22Rv1 (cell line): ENCODE measurements at regions not wholly inside any gene's neighbourhood (a gene's known extent, or its start where the extent isn't known, plus 50 kb on each side); places are given as distances from the start of the nearest gene placed in this dataset.

Experiments used
- H3K27ac ChIP-seq: fragments of 450-650 bp; 2 replicates; pipeline ENCODE4 v1.5.1; 2017
- ZFX ChIP-seq: fragments of 450-650 bp; IDR thresholded peaks from 2 replicates; pipeline ENCODE4 v1.6.1; 2017; ENCODE audit warnings: antibody characterized with exemption, borderline replicate concordance
- TF ChIP-seq, protein P1 (sequence below): fragments of 450-650 bp; IDR thresholded peaks from 2 replicates; pipeline ENCODE4 v1.5.1; 2017; ENCODE audit warnings: mild to moderate bottlenecking

- TF ChIP-seq ZFX: no peak
- TF ChIP-seq, protein P1, sequence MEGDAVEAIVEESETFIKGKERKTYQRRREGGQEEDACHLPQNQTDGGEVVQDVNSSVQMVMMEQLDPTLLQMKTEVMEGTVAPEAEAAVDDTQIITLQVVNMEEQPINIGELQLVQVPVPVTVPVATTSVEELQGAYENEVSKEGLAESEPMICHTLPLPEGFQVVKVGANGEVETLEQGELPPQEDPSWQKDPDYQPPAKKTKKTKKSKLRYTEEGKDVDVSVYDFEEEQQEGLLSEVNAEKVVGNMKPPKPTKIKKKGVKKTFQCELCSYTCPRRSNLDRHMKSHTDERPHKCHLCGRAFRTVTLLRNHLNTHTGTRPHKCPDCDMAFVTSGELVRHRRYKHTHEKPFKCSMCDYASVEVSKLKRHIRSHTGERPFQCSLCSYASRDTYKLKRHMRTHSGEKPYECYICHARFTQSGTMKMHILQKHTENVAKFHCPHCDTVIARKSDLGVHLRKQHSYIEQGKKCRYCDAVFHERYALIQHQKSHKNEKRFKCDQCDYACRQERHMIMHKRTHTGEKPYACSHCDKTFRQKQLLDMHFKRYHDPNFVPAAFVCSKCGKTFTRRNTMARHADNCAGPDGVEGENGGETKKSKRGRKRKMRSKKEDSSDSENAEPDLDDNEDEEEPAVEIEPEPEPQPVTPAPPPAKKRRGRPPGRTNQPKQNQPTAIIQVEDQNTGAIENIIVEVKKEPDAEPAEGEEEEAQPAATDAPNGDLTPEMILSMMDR: no peak
- H3K27ac ChIP-seq: no peak overlapping the region
Measured at GRCh38 chr20:39855056-39855455, 834.0 kb downstream of the MAFB start.

GRCh38 chr20:39853636-39854035 is 835.4 kb downstream of the MAFB start:
- TF ChIP-seq, protein P1: no peak
- TF ChIP-seq ZFX: no peak
- no peak overlapping the region for H3K27ac ChIP-seq

DNA sequence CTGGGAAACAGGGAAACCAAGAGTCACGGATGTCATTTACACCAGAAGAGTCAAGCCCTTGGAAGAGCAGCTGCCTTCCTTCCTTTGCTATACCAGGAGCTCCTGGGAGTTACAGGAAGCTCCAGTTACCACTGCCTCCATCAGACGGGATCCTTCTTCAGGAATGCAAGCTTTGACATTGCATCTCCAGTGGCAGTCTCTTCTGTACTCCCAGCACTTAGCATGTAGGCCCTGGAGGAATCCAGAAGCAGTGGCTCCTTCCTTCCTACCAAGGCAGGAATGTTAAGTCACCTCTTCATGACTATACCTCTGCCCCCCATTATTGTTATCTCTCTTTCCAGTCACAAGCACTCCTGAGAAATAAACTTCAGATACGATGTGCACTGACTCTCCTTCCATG is 836.0 kb downstream of the MAFB start:
- H3K27ac ChIP-seq: no peak overlapping the region
- TF ChIP-seq ZFX: no peak
- TF ChIP-seq, protein P1: no peak

GRCh38 chr20:39851459-39851858 is 837.6 kb downstream of the MAFB start:
- no peak overlapping the region for H3K27ac ChIP-seq
- TF ChIP-seq, protein P1: no peak
- no peak for TF ChIP-seq ZFX

- H3K27ac ChIP-seq: no peak overlapping the region
- TF ChIP-seq, protein P1: no peak
- TF ChIP-seq ZFX: no peak
Measured at GRCh38 chr20:39850821-39851330, 838.2 kb downstream of the MAFB start.

DNA sequence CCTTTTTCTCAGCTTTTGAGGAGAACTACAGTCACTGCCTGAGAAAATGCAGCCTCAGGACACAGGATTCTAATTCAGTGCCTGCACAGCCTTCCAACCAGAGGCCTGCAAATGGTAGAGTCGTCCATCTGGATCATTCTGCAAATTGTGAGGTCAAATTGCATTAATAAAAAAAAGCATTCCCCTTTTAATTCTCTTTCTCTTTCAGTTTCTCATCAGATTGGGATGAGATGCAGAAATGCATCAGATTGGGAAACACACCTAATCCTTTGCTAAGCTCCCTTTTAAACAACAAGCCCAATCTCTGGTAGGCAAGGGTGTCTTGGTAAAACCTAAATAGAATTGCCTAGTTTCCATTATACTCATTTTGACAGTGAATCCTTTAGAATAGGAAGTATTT is 838.8 kb downstream of the MAFB start:
- TF ChIP-seq, protein P1: no peak
- no peak for TF ChIP-seq ZFX
- H3K27ac ChIP-seq: no peak overlapping the region

GRCh38 chr20:39849664-39850063 is 839.4 kb downstream of the MAFB start:
- no peak overlapping the region for H3K27ac ChIP-seq
- TF ChIP-seq ZFX: no peak

GRCh38 chr20:39849171-39849570 is 839.9 kb downstream of the MAFB start:
- H3K27ac ChIP-seq: no peak overlapping the region
- TF ChIP-seq, protein P1: no peak
- TF ChIP-seq ZFX: no peak
